GM21619 (cell line): ENCODE measurements at regions not wholly inside any gene's neighbourhood (a gene's known extent, or its start where the extent isn't known, plus 50 kb on each side); places are given as distances from the start of the nearest gene placed in this dataset.
A peak's percentile ranks its signal among the peaks of the same experiment; 100 is the strongest.
"Not testable (repeated sequence)": the region's sequence is repeated elsewhere in the genome, so short reads cannot be mapped to it uniquely, and the experiment has no call there.

Experiments
- ATAC-seq: cut with Tn5 transposase; IDR thresholded peaks from one replicate; pipeline ENCODE4 v1.9.1; 2021; ENCODE audit not compliant: unreplicated experiment

DNA sequence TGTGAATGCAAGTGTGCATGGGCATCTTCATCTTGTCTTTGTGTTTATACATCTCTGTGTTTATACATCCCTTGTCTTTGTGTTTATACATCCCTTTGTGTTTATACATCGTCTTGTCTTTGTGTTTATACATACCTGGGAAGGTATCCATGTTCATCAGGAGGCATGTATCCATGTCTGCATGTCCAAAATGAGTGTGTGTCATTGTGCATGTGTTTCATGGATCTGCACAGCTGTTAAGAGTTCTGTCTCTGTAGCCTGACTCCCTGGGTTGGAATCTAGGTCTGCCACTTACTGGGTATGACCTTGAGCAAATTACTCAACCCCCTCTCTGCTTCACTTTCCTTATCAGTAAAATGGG is 50.1 kb upstream of the SIRPA start:
- ATAC-seq, result no peak

GRCh38 chr20:1844325-1845162 is 50.7 kb upstream of the SIRPA start:
- ATAC-seq, result peak; percentile 93

- no peak for ATAC-seq
Observed at GRCh38 chr20:1842281-1842680, 52.9 kb upstream of the SIRPA start.

DNA sequence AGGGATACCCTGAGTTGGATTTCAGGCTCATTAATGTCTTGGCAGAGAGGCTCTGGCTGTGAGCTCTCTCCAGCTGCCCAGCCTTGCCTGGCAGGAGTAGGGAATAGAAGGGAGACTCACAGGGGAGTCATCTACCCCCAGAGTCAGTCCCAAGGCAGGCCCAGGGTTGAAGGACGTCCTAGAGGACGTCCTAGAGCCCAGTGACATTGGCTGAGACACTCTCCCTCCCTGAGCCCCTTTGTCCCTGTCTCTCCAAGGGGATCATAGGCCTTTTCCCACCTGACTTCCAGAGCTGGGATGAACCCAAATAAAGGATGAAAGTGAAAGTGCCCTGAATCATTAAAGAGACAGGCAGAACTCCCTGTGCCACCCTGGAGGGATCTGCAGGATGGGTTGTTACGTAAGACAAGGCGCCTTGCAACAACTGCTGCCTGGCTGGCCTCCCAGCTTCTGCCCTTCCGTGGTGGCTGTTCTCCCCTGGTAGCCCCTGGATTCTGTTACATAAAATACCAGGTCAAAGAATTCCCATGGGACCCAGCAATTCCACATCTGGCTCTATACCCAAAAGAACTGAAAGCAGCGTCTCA is 53.6 kb upstream of the SIRPA start:
- ATAC-seq, result no peak

- no peak for ATAC-seq
Observed at GRCh38 chr20:1840817-1841553, 54.2 kb upstream of the SIRPA start.

- not testable (repeated sequence) for ATAC-seq
Observed at GRCh38 chr20:1839376-1840317, 55.6 kb upstream of the SIRPA start.

DNA sequence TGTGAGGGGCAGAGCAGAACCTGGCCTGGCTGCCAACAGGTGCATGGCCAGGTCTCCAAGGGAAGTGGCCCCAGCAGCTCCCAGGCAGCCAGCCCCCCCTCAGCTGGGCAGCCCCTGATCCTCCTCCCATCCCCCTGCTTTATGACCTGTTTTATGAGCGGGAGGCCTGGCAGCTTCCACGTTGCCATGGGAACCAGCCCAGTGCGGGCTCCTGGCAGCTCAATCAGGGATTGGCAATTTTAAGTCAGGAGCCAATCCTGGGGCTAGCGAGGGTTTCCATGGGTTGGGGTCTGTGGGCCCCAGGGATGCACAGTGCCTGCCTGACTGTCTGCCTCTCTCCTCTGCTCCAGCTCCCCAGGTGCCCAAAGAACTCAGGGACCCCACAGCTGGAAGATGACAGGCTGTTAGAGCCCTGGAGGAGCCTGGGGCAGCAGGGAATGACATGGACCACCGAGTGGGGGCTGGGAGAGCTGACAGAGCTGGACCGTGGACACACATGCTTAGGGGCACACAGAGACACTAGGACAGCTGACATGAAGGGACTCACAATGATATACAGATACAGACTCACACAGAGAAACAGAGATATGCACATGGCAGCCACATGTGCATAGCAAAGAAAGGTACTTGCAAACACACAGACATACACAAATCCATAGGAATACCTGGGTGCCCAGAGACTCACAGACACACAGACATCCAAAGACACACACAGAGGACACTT is 56.5 kb upstream of the SIRPA start:
- no peak for ATAC-seq

DNA sequence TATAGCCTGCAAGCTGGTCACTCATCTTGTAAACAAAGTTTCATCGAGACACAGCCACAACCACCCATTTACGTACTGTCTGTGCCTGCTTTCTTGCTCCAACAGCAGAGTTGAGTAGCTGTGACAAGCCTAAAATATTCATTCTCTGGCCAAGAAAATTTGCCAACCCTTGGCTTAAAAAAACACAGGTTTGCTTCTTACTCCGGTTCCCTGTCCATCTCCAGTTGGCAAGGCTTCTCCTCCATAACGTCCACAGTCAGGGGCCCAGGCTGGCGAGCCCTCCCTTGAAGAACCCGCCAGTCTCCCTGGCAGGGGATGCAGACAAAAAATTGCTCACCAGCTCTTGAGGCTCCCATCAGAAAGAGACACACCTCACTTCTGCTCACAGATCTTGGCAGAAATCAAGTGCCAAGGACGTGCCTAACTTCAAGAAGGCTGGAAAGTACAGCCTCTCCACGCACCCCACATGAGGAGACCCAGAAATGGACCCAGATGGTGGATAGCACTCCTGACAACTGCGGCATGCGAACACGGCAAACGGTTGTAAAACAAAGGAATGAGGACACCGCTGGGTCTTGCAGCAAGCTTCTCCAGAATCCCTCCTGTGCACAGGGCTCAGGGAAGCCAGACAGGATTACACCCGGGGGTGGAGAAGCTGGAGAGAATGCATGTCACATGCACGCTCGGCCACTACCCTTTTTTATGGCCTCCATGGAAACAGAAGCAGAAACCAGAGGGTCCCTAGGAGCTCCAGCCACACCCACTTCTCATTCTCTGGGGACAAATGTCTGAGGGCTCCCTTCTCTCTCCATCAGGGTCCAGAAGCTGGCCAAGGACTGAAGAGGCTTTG is 59.8 kb upstream of the SIRPA start:
- ATAC-seq, result no peak

DNA sequence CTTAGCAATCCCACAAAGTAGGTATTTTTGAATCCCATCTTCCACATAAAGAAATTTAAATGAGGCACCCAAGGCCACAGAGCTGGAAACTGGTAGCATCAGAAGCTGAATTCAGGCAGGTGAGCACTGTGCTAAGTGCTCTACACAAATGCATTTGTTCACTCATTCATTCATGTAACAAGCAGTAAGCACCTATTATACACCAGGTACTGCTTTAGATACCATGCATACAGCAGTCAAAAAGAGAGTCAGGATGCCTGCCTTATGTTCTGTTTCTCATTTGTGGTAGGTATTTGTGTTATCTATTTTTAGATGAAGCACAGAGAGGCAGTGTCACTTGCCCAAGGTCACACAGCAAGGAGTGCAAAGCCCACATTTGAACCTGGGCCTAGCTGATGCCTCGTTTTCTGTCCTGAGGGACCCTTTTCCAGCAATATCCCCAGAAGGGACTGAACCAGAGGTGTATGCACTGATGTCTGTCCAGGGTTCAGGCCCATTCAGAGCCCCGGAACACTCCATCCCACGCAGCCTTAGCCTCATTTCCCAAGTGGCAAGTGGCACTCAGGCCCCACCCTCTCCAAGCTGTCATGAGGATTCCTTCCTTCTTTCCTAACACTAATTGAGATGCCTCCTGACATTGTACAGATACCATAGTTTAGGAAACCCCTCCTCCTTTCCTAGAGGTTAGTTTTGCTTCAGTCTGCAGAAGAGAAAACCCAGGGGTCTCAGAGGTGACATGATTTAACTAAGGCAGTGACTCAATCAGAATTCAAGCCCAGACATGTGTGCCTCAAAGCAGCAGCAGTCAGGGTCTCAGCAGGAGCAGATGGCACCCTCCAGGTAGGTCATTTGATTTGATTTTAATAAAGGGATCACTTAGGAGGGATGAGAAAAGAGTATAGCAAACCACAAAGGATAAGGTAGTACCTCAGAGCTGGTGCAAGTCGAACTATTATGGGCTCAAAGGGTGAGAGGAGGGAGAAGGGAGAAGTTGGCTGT is 61.2 kb upstream of the SIRPA start:
- no peak for ATAC-seq

DNA sequence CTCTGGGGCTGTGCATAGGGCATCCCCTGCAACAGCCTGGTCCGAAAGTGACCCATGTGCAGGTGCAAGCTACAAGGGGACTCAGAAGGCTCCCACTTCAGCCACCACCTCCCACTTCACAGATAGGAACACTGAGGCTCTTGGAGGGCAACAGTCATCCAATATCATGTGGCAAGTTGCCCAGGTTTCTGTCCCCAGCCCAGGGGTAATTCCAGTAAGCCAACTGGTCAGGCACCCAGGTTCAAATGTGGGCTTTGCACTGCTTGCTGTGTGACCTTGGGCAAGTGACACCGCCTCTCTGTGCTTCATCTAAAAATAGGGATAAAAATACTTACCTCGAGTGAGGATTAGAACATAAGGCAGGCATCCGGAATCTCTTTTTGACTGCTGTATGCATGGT is 62.0 kb upstream of the SIRPA start:
- no peak for ATAC-seq

GRCh38 chr20:1832634-1833033 is 62.6 kb upstream of the SIRPA start:
- ATAC-seq, result no peak

DNA sequence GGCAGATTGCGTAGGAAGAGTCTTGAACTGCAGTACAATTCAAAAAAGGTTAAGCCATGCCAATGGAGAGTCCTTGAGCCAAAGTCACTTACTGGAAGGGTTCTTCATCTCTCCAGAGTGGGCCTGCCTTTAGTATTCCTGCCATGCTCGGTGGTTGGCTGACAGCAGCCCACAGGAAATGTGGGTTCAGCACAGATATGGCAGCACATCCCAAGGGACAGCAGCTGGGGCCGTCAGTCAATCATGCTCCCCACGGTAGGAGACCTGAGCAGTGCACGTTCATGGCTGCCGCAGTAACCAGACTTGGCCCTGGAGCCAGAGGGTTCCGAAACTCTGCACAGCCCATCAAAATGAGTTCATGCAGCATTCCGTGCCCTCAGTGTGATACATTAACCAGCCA is 63.6 kb upstream of the SIRPA start:
- no peak for ATAC-seq

DNA sequence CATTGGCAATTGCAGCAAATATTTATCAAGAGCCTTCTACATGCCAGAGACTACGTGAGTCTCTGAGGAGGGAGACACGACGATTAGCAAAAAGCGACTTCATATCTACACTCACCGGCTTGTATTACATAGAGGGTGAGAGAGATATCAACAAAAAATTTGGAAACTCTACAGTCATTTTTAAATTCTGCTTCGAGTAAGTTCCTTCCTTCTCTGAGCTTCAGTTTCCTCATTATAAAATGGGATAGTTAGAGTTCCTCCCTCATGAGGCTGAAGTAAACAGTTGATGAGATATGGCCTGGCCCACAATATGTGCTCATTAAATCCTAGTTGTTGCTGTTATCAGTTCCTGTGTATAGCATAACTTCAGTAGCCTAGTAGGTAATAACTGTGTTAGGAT is 64.1 kb upstream of the SIRPA start:
- no peak for ATAC-seq

GRCh38 chr20:1830240-1830639 is 65.0 kb upstream of the SIRPA start:
- no peak for ATAC-seq

DNA sequence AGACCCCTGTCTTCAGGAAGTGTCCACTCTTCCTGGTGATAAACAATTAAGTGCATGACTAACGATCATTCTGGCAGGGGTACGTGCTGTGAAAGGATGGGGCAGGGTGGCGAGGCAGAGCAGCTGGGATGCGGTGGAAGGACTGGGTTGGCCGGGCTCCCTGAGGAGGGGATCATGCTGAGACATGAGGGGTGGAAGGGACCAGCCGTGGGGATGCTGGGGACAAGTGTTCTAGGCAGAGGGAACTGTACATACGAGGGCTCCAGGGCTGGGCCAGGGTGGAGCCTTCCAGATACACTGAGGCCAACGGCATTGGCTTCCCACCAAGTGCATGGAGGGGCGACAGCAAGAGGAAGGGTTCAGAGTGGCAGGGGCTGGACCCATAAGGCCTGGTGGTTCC is 65.7 kb upstream of the SIRPA start:
- ATAC-seq, result no peak

- no peak for ATAC-seq
Observed at GRCh38 chr20:1828786-1829131, 66.4 kb upstream of the SIRPA start.

GRCh38 chr20:1827974-1828785 is 67.0 kb upstream of the SIRPA start:
- no peak for ATAC-seq
